GM23338 (cell line): ENCODE measurements at regions not wholly inside any gene's neighbourhood (a gene's known extent, or its start where the extent isn't known, plus 50 kb on each side); places are given as distances from the start of the nearest gene placed in this dataset.

ENCODE experiments used
- ATAC-seq: fragments of 200-7000 bp; cut with Tn5 transposase; 3 replicates; pipeline ENCODE4 v1.9.1; 2020
- DNase-seq: peaks from one replicate; pipeline ENCODE4 v3.0.0-alpha.2; 2015; ENCODE audit warnings: low spot score
- H2AFZ ChIP-seq: fragments of 200-600 bp; sonication (generic); 2 replicates; pipeline ENCODE4 v1.8.0; 2016; ENCODE audit warnings: antibody characterized with exemption, mild to moderate bottlenecking, moderate library complexity
- H3F3A ChIP-seq: fragments of 200-600 bp; sonication (generic); replicated peaks from 2 replicates; pipeline ENCODE4 v1.8.0; 2017; ENCODE audit warnings: antibody characterized with exemption, mixed run types, low read depth
- H3K27ac ChIP-seq: fragments of 200-600 bp; sonication (generic); 2 replicates; pipeline ENCODE4 v1.6.1; 2016; ENCODE audit warnings: low read depth
- H3K27me3 ChIP-seq: fragments of 200-600 bp; sonication (generic); 2 replicates; pipeline ENCODE4 v1.8.0; 2016; ENCODE audit warnings: mild to moderate bottlenecking, mixed run types, moderate library complexity; ENCODE audit not compliant: insufficient read depth
- H3K36me3 ChIP-seq: fragments of 200-600 bp; sonication (generic); 2 replicates; pipeline ENCODE4 v1.8.0; 2016; ENCODE audit warnings: mild to moderate bottlenecking; ENCODE audit not compliant: insufficient read depth
- H3K4me1 ChIP-seq: fragments of 200-600 bp; sonication (generic); 2 replicates; pipeline ENCODE4 v1.8.0; 2016; ENCODE audit warnings: mild to moderate bottlenecking, moderate library complexity; ENCODE audit not compliant: insufficient read depth
- H3K4me2 ChIP-seq: fragments of 200-600 bp; sonication (generic); 2 replicates; pipeline ENCODE4 v1.7.1; 2017; ENCODE audit warnings: mixed run types
- H3K4me3 ChIP-seq: fragments of 200-600 bp; sonication (generic); 2 replicates; pipeline ENCODE4 v1.6.1; 2016; ENCODE audit warnings: mixed run types
- H3K79me2 ChIP-seq: fragments of 200-600 bp; sonication (generic); replicated peaks from 2 replicates; pipeline ENCODE4 v1.8.0; 2017; ENCODE audit warnings: mild to moderate bottlenecking; ENCODE audit not compliant: insufficient read depth
- H3K9me2 ChIP-seq: fragments of 200-600 bp; sonication (generic); 2 replicates; pipeline ENCODE4 v1.8.0; 2017; ENCODE audit not compliant: insufficient read depth
- H4K20me1 ChIP-seq: fragments of 200-600 bp; sonication (generic); replicated peaks from 2 replicates; pipeline ENCODE4 v1.8.0; 2017; ENCODE audit warnings: mild to moderate bottlenecking; ENCODE audit not compliant: insufficient read depth
- H3K27ac Mint-ChIP-seq: 2 replicates; pipeline ENCODE4 v1.8.0; 2020; ENCODE audit warnings: inconsistent platforms, mild to moderate bottlenecking, moderate library complexity, mixed read lengths
- H3K27me3 Mint-ChIP-seq: 3 replicates; pipeline ENCODE4 v1.8.0; 2022; ENCODE audit warnings: low read depth, mild to moderate bottlenecking, moderate library complexity, mixed read lengths, inconsistent platforms; ENCODE audit not compliant: insufficient read depth, poor library complexity
- H3K36me3 Mint-ChIP-seq: 3 replicates; pipeline ENCODE4 v1.8.0; 2021; ENCODE audit warnings: low read depth, mild to moderate bottlenecking, inconsistent platforms, moderate library complexity, mixed read lengths
- H3K4me1 Mint-ChIP-seq: 3 replicates; pipeline ENCODE4 v1.8.0; 2020; ENCODE audit warnings: mild to moderate bottlenecking, inconsistent platforms, mixed read lengths
- H3K4me3 Mint-ChIP-seq: 3 replicates; pipeline ENCODE4 v1.8.0; 2021; ENCODE audit warnings: moderate library complexity, mild to moderate bottlenecking, inconsistent platforms, mixed read lengths
- H3K9me3 Mint-ChIP-seq: 3 replicates; pipeline ENCODE4 v1.8.0; 2020; ENCODE audit warnings: moderate library complexity, mild to moderate bottlenecking, inconsistent platforms, mixed read lengths
- CREB1 ChIP-seq: fragments of 250-450 bp; sonication (Bioruptor Pico); IDR thresholded peaks from 2 replicates; pipeline ENCODE4 v1.5.0; 2020; ENCODE audit warnings: low read depth, mild to moderate bottlenecking, moderate library complexity
- EZH2 ChIP-seq: fragments of 200-600 bp; sonication (generic); IDR thresholded peaks from one replicate; pipeline ENCODE4 v1.8.0; 2017; ENCODE audit warnings: antibody characterized with exemption, mild to moderate bottlenecking, low read depth; ENCODE audit not compliant: unreplicated experiment
- EZH2phosphoT487 ChIP-seq: fragments of 200-600 bp; sonication (generic); IDR thresholded peaks from one replicate; pipeline ENCODE4 v1.8.1; 2018; ENCODE audit warnings: antibody characterized with exemption; ENCODE audit not compliant: unreplicated experiment
- POLR2AphosphoS5 ChIP-seq: IDR thresholded peaks from 2 replicates; pipeline ENCODE4 v1.6.1; 2016; ENCODE audit warnings: antibody characterized with exemption, low read depth
- STAT1 ChIP-seq: IDR thresholded peaks from one replicate; pipeline ENCODE4 v1.6.1; 2016; ENCODE audit warnings: antibody characterized with exemption; ENCODE audit not compliant: unreplicated experiment
- ZNF114 ChIP-seq: fragments of 250-450 bp; sonication (Bioruptor Pico); IDR thresholded peaks from 2 replicates; pipeline ENCODE4 v1.5.0; 2020; ENCODE audit warnings: mild to moderate bottlenecking, moderate library complexity
- ZNF331 ChIP-seq: fragments of 250-450 bp; sonication (Bioruptor Pico); IDR thresholded peaks from 2 replicates; pipeline ENCODE4 v1.5.0; 2020; ENCODE audit warnings: low read depth, mild to moderate bottlenecking, moderate library complexity
- TF ChIP-seq, protein P1 (sequence below): IDR thresholded peaks from one replicate; pipeline ENCODE4 v1.6.1; 2018; ENCODE audit warnings: antibody characterized with exemption; ENCODE audit not compliant: unreplicated experiment
- TF ChIP-seq, protein P2 (sequence below): IDR thresholded peaks from 2 replicates; pipeline ENCODE4 v1.6.1; 2016; ENCODE audit warnings: antibody characterized with exemption
- TF ChIP-seq, protein P3 (sequence below), 2 experiments: fragments of 200-600 bp in 1 of 2; sonication (generic) in 1 of 2; conservative IDR thresholded peaks; 2 replicates each; pipeline versions ENCODE4 v1.5.1 to v1.6.1; 2016 to 2017; ENCODE audit warnings: antibody characterized with exemption in 2 of 2, low read depth in 2 of 2, mild to moderate bottlenecking in 2 of 2, moderate library complexity in 1 of 2
- TF ChIP-seq, protein P4 (sequence below): fragments of 250-450 bp; sonication (Bioruptor Pico); IDR thresholded peaks from 2 replicates; pipeline ENCODE4 v1.5.0; 2020; ENCODE audit warnings: mild to moderate bottlenecking, moderate library complexity

DNA sequence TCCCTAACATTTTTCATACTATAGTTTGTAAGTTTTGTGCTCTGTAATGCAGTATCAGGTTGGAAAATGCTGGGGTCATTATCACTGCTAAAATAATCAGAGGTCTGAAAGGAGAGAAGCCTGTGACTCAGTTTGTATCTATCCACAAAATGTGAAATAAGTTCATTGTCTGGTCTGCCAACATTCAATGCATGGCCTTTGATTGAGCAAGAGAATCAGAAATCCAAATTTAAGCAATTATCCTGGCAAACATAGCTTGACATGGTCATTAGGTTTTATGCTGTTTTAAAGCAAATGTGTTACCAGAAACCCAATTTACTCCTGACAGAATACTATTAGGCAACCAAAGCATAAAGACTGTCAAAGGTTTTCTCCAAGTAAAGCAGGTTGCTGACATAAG is 709.7 kb upstream of the SEMA3D start (continued):
- TF ChIP-seq, protein P1, sequence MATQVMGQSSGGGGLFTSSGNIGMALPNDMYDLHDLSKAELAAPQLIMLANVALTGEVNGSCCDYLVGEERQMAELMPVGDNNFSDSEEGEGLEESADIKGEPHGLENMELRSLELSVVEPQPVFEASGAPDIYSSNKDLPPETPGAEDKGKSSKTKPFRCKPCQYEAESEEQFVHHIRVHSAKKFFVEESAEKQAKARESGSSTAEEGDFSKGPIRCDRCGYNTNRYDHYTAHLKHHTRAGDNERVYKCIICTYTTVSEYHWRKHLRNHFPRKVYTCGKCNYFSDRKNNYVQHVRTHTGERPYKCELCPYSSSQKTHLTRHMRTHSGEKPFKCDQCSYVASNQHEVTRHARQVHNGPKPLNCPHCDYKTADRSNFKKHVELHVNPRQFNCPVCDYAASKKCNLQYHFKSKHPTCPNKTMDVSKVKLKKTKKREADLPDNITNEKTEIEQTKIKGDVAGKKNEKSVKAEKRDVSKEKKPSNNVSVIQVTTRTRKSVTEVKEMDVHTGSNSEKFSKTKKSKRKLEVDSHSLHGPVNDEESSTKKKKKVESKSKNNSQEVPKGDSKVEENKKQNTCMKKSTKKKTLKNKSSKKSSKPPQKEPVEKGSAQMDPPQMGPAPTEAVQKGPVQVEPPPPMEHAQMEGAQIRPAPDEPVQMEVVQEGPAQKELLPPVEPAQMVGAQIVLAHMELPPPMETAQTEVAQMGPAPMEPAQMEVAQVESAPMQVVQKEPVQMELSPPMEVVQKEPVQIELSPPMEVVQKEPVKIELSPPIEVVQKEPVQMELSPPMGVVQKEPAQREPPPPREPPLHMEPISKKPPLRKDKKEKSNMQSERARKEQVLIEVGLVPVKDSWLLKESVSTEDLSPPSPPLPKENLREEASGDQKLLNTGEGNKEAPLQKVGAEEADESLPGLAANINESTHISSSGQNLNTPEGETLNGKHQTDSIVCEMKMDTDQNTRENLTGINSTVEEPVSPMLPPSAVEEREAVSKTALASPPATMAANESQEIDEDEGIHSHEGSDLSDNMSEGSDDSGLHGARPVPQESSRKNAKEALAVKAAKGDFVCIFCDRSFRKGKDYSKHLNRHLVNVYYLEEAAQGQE, result no peak
- TF ChIP-seq EZH2phosphoT487 (no peak), CREB1 (CRISPR knock-in tag) (no peak), ZNF331 (CRISPR knock-in tag) (no peak)
- TF ChIP-seq, protein P2, sequence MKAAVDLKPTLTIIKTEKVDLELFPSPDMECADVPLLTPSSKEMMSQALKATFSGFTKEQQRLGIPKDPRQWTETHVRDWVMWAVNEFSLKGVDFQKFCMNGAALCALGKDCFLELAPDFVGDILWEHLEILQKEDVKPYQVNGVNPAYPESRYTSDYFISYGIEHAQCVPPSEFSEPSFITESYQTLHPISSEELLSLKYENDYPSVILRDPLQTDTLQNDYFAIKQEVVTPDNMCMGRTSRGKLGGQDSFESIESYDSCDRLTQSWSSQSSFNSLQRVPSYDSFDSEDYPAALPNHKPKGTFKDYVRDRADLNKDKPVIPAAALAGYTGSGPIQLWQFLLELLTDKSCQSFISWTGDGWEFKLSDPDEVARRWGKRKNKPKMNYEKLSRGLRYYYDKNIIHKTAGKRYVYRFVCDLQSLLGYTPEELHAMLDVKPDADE, result no peak

DNA sequence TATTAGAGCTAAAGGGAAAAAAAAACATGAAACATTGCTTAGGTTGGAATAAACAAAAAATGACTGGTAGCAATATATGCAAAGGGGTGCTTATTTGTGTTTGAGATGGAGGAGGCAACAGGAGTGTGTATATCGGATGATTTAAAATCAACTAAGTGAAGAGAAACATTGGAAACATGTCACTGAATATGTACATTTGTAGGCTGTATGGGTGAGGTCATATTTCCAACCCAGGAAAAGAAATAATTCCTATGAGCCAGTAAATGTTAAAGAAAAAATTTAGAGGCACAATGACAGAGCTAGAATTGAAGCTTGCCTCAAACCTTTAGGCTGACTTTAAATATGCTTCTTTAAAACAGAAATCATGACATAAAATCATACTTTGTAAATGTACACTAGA is 709.0 kb upstream of the SEMA3D start:
- no peaks in the 10 kb centered on the region for H3K9me3 Mint-ChIP-seq

More for the DNA sequence above, 709.0 kb upstream of the SEMA3D start:
- no peaks in the 10 kb centered on the region for H3K9me2 ChIP-seq
- TF ChIP-seq STAT1, result no peak
- TF ChIP-seq ZNF114, result no peak
- TF ChIP-seq EZH2phosphoT487, result no peak
- TF ChIP-seq, protein P2, result no peak
- TF ChIP-seq EZH2, result no peak
- no peak for TF ChIP-seq ZNF331 (CRISPR knock-in tag)
- no peak for TF ChIP-seq CREB1 (CRISPR knock-in tag)
- no peak for TF ChIP-seq POLR2AphosphoS5
- TF ChIP-seq, protein P3, sequence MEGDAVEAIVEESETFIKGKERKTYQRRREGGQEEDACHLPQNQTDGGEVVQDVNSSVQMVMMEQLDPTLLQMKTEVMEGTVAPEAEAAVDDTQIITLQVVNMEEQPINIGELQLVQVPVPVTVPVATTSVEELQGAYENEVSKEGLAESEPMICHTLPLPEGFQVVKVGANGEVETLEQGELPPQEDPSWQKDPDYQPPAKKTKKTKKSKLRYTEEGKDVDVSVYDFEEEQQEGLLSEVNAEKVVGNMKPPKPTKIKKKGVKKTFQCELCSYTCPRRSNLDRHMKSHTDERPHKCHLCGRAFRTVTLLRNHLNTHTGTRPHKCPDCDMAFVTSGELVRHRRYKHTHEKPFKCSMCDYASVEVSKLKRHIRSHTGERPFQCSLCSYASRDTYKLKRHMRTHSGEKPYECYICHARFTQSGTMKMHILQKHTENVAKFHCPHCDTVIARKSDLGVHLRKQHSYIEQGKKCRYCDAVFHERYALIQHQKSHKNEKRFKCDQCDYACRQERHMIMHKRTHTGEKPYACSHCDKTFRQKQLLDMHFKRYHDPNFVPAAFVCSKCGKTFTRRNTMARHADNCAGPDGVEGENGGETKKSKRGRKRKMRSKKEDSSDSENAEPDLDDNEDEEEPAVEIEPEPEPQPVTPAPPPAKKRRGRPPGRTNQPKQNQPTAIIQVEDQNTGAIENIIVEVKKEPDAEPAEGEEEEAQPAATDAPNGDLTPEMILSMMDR (conservative IDR thresholded peaks at IDR 0.05; ENCODE audit: low read depth in 2 of 2), result no peak
- TF ChIP-seq, protein P4, sequence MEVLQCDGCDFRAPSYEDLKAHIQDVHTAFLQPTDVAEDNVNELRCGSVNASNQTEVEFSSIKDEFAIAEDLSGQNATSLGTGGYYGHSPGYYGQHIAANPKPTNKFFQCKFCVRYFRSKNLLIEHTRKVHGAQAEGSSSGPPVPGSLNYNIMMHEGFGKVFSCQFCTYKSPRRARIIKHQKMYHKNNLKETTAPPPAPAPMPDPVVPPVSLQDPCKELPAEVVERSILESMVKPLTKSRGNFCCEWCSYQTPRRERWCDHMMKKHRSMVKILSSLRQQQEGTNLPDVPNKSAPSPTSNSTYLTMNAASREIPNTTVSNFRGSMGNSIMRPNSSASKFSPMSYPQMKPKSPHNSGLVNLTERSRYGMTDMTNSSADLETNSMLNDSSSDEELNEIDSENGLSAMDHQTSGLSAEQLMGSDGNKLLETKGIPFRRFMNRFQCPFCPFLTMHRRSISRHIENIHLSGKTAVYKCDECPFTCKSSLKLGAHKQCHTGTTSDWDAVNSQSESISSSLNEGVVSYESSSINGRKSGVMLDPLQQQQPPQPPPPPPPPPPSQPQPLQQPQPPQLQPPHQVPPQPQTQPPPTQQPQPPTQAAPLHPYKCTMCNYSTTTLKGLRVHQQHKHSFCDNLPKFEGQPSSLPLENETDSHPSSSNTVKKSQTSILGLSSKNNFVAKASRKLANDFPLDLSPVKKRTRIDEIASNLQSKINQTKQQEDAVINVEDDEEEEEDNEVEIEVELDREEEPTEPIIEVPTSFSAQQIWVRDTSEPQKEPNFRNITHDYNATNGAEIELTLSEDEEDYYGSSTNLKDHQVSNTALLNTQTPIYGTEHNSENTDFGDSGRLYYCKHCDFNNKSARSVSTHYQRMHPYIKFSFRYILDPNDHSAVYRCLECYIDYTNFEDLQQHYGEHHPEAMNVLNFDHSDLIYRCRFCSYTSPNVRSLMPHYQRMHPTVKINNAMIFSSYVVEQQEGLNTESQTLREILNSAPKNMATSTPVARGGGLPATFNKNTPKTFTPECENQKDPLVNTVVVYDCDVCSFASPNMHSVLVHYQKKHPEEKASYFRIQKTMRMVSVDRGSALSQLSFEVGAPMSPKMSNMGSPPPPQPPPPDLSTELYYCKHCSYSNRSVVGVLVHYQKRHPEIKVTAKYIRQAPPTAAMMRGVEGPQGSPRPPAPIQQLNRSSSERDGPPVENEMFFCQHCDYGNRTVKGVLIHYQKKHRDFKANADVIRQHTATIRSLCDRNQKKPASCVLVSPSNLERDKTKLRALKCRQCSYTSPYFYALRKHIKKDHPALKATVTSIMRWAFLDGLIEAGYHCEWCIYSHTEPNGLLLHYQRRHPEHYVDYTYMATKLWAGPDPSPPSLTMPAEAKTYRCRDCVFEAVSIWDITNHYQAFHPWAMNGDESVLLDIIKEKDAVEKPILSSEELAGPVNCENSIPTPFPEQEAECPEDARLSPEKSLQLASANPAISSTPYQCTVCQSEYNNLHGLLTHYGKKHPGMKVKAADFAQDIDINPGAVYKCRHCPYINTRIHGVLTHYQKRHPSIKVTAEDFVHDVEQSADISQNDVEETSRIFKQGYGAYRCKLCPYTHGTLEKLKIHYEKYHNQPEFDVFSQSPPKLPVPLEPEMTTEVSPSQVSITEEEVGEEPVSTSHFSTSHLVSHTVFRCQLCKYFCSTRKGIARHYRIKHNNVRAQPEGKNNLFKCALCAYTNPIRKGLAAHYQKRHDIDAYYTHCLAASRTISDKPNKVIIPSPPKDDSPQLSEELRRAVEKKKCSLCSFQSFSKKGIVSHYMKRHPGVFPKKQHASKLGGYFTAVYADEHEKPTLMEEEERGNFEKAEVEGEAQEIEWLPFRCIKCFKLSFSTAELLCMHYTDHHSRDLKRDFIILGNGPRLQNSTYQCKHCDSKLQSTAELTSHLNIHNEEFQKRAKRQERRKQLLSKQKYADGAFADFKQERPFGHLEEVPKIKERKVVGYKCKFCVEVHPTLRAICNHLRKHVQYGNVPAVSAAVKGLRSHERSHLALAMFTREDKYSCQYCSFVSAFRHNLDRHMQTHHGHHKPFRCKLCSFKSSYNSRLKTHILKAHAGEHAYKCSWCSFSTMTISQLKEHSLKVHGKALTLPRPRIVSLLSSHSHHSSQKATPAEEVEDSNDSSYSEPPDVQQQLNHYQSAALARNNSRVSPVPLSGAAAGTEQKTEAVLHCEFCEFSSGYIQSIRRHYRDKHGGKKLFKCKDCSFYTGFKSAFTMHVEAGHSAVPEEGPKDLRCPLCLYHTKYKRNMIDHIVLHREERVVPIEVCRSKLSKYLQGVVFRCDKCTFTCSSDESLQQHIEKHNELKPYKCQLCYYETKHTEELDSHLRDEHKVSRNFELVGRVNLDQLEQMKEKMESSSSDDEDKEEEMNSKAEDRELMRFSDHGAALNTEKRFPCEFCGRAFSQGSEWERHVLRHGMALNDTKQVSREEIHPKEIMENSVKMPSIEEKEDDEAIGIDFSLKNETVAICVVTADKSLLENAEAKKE, result no peak
- H3K79me2 ChIP-seq, result no peaks in the 10 kb centered on the region
- no peaks in the 10 kb centered on the region for H3K27me3 ChIP-seq
- H2AFZ ChIP-seq, result peak overlapping the region; percentile 5; the same call in 1 of the 2 replicates
- H3K36me3 ChIP-seq, result no peaks in the 10 kb centered on the region
- H3K4me3 ChIP-seq, result no peak overlapping the region
- no peak overlapping the region for H3K4me3 Mint-ChIP-seq
- no peak overlapping the region for H3K27ac ChIP-seq
- no peak overlapping the region for H3K4me2 ChIP-seq
- no peaks in the 10 kb centered on the region for H3K27me3 Mint-ChIP-seq
- H3K36me3 Mint-ChIP-seq, result no peaks in the 10 kb centered on the region
- DNase-seq, result no peak
- no peaks in the 10 kb centered on the region for H3K4me1 Mint-ChIP-seq
- no peaks in the 10 kb centered on the region for H3K4me1 ChIP-seq
- no peaks in the 10 kb centered on the region for H3F3A ChIP-seq
- no peaks in the 10 kb centered on the region for H4K20me1 ChIP-seq
- no peak for ATAC-seq
- 0 out of 2 replicates have a peak overlapping the region, but pooled peaks have one; percentile 11 for H3K27ac Mint-ChIP-seq
